ENCODE measurements at regions not wholly inside any gene's neighbourhood (a gene's known extent, or its start where the extent isn't known, plus 50 kb on each side); places are given as distances from the start of the nearest gene placed in this dataset.

DNA sequence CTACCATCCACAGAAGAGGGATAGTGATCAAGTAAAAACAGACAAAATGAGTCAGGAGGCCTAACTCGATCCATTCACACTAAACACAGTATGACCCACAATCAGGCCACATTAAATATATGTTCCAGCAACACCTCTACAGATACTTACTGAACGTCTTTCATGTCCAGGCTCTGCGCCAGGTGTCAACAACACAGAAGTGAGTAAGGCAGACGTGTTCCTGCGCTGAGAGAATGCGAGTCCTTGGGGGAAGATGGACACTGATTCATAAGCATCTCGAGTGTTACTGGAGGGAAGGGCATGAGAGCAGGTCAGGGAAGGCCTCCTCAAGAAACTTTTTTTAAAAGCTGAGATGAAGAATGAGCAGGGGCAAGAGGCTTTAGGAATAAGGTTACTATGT lies 164.3 kb upstream of the CLINT1 start:
- H3K36me3 ChIP-seq (ENCODE audit: insufficient read depth, low read depth, low read length): no peaks in the 10 kb centered on the region
- no peak overlapping the region for H3K4me3 ChIP-seq (ENCODE audit: low read length)
- H3K27me3 ChIP-seq (ENCODE audit: insufficient read depth, low read length): no peaks in the 10 kb centered on the region
- H3K9me3 ChIP-seq (ENCODE audit: insufficient read depth, low read depth, low read length): no peaks in the 10 kb centered on the region
- H3K9ac ChIP-seq (ENCODE audit: low read depth, low read length): no peak overlapping the region
- H3K4me1 ChIP-seq (ENCODE audit: insufficient read depth, low read length): peaks cover 22% of the 10 kb centered on the region
- no peak overlapping the region for H3K27ac ChIP-seq (ENCODE audit: low read length)

DNA sequence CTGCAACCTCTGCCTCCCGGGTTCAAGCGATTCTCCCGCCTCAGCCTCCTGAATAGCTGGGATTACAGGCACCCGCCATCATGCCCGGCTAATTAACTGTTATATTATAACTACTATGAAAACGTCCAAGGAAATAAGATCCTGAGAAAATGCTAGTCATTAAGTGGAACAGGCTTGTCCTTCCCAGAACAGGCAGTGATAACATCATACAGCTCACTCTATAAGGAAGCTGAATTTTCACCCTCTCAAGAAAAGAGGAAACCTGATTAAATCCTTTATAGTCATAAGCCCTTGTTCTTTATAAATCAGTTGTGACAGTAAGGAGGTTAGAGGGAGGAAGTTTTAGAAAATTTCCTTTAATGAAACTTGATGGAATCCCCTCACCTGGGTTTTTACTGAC lies 163.9 kb upstream of the CLINT1 start:
- Histone ChIP-seq H3K27me3 (ENCODE audit: insufficient read depth, low read length) (no peaks in the 10 kb centered on the region), H3K9ac (ENCODE audit: low read depth, low read length) (no peak overlapping the region), H3K4me1 (ENCODE audit: insufficient read depth, low read length) (peaks cover 19% of the 10 kb centered on the region), H3K4me3 (ENCODE audit: low read length) (no peak overlapping the region), H3K27ac (ENCODE audit: low read length) (no peak overlapping the region), H3K9me3 (ENCODE audit: insufficient read depth, low read depth, low read length) (no peaks in the 10 kb centered on the region), H3K36me3 (ENCODE audit: insufficient read depth, low read depth, low read length) (no peaks in the 10 kb centered on the region)

DNA sequence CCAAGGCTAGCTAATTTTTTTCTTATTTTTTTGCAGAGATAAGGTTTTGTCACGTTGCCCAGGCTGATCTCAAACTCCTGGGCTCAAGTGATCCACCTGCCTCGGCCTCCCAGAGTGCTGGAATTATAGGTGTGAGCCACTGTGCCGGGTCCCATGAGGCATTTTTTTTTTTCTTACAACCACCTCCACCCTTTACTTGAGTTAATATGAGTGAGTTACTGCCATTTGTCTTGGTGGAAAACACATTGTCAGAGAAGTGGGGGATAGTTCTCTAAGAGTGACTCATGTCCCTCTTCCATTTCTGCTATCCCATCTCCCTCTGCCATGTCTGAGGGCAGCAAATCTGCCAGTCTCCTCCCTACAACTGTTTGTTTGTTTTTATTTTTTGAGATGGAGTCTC lies 163.4 kb upstream of the CLINT1 start:
- Histone ChIP-seq H3K36me3 (ENCODE audit: insufficient read depth, low read depth, low read length) (no peaks in the 10 kb centered on the region), H3K9ac (ENCODE audit: low read depth, low read length) (no peak overlapping the region), H3K9me3 (ENCODE audit: insufficient read depth, low read depth, low read length) (no peaks in the 10 kb centered on the region), H3K4me1 (ENCODE audit: insufficient read depth, low read length) (peaks cover 14% of the 10 kb centered on the region; the same call in 1 of the 2 replicates), H3K27ac (ENCODE audit: low read length) (no peak overlapping the region), H3K27me3 (ENCODE audit: insufficient read depth, low read length) (no peaks in the 10 kb centered on the region), H3K4me3 (ENCODE audit: low read length) (no peak overlapping the region)

DNA sequence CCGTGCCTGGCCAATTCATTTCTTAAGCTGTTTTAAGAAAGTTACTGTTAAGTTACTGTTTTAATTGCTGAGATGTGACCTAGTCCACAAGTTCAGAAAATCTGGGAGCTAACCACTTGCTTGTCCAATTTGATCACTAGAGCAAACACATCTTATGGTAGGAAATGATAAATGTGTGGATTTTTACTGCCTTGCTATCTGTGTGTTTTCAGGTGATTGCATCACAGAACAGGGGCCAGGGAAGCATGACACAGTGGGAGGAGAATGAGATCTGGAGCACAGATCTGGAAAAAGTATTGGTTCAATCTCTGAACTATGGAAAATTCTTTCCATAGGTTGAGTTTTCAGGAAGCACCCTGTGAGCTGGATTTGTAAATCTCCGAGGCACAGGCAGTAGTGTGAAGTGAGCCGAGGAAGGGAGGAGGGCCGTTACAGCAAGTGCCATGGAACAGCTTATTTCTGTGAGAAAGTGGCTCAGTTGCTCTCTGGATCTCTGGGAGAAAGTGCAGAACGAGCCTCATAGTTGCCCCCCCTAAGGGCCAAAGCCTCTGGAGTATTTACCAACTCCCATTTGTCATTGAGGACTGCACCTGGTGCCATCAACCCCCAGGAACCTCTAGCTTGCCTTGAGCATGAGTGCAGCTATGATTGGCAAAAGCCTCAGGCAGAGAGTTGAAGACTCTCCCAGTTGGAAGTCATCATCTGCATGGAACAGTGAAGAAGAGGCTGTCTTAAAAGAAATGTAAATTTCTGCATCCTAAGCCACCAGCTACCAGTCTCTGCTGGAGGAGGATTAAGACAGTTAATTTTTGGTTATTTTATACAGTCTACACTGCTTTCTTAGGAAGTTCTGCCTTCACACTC lies 161.8 kb upstream of the CLINT1 start:
- H3K27ac ChIP-seq (ENCODE audit: low read length): no peak overlapping the region
- no peaks in the 10 kb centered on the region for H3K36me3 ChIP-seq (ENCODE audit: insufficient read depth, low read depth, low read length)
- no peaks in the 10 kb centered on the region for H3K9me3 ChIP-seq (ENCODE audit: insufficient read depth, low read depth, low read length)
- H3K4me1 ChIP-seq (ENCODE audit: insufficient read depth, low read length): peaks cover 14% of the 10 kb centered on the region; the same call in 1 of the 2 replicates
- 0 out of 2 replicates have a peak overlapping the region, but pooled peaks have one; percentile 8 for H3K9ac ChIP-seq (ENCODE audit: low read depth, low read length)
- H3K4me3 ChIP-seq (ENCODE audit: low read length): no peak overlapping the region
- H3K27me3 ChIP-seq (ENCODE audit: insufficient read depth, low read length): no peaks in the 10 kb centered on the region

DNA sequence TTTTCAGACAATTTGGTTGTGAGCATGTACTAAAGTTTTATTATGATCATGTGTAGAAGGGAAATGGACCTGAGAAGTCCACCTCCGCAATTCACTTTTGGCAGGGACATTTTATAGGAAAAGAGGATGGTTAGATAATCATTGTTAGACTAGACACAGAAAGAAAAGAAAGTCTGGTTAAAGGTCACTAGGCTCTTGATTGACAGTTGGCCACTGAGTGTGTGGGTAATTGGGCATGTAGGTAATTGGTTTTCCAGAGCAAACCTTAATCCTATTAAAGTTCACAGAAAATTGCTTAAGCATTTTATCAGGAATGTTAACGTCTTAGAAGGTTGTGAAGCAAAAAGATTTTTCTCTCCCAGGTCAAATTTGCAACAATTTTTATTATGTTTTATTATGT lies 158.5 kb upstream of the CLINT1 start:
- Histone ChIP-seq H3K36me3 (ENCODE audit: insufficient read depth, low read depth, low read length) (no peaks in the 10 kb centered on the region), H3K9ac (ENCODE audit: low read depth, low read length) (no peak overlapping the region), H3K27me3 (ENCODE audit: insufficient read depth, low read length) (no peaks in the 10 kb centered on the region), H3K27ac (ENCODE audit: low read length) (no peak overlapping the region), H3K4me1 (ENCODE audit: insufficient read depth, low read length) (peaks cover 24% of the 10 kb centered on the region; the same call in 1 of the 2 replicates), H3K9me3 (ENCODE audit: insufficient read depth, low read depth, low read length) (no peaks in the 10 kb centered on the region), H3K4me3 (ENCODE audit: low read length) (no peak overlapping the region)

DNA sequence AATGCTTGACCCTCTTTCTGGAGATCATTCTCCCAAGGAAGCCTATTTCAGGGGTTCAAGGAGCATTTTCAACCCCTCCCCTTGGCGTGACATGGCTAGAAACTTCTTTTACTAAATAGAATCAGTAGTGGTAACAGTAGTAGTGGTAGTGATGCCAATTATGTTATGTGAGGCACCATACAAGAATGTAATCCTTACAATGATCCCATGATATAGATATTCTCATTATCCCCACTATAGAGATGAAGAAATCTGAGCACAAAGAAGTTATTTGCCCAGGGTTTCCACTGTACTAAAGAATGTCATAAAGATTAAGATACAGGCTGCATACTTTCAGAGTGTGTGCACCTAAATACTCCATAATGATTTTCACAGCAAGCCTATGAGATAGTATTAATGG lies 155.4 kb upstream of the CLINT1 start:
- Histone ChIP-seq H3K4me3 (ENCODE audit: low read length) (no peak overlapping the region), H3K27me3 (ENCODE audit: insufficient read depth, low read length) (no peaks in the 10 kb centered on the region), H3K27ac (ENCODE audit: low read length) (no peak overlapping the region), H3K4me1 (ENCODE audit: insufficient read depth, low read length) (peaks cover 23% of the 10 kb centered on the region; the same call in 1 of the 2 replicates), H3K9me3 (ENCODE audit: insufficient read depth, low read depth, low read length) (no peaks in the 10 kb centered on the region), H3K9ac (ENCODE audit: low read depth, low read length) (no peak overlapping the region), H3K36me3 (ENCODE audit: insufficient read depth, low read depth, low read length) (no peaks in the 10 kb centered on the region)

DNA sequence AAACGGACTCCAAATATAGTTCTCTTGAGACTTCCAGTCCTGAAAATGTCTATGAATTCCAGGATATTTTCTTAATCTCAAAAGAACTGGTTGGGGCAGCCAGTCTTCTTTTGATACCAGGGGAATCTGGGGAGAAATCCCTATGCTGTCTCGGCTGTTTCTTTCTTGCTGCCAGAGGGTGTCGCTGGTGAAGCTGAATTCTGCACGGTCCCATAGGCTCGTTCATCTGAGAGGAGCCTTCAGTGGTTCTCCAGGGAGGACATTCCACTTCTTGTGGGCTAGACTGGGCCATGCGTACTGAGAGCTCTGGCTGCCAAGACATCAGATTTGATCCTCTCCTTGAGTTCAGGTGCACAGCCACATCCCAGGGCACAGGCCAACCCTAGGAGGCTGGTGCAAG lies 155.0 kb upstream of the CLINT1 start:
- Histone ChIP-seq H3K4me1 (ENCODE audit: insufficient read depth, low read length) (peaks cover 23% of the 10 kb centered on the region; the same call in 1 of the 2 replicates), H3K27me3 (ENCODE audit: insufficient read depth, low read length) (no peaks in the 10 kb centered on the region), H3K9ac (ENCODE audit: low read depth, low read length) (peak overlapping the region; percentile 42; the same call in 1 of the 2 replicates), H3K36me3 (ENCODE audit: insufficient read depth, low read depth, low read length) (no peaks in the 10 kb centered on the region), H3K27ac (ENCODE audit: low read length) (no peak overlapping the region), H3K4me3 (ENCODE audit: low read length) (peak overlapping the region; percentile 49), H3K9me3 (ENCODE audit: insufficient read depth, low read depth, low read length) (no peaks in the 10 kb centered on the region)

DNA sequence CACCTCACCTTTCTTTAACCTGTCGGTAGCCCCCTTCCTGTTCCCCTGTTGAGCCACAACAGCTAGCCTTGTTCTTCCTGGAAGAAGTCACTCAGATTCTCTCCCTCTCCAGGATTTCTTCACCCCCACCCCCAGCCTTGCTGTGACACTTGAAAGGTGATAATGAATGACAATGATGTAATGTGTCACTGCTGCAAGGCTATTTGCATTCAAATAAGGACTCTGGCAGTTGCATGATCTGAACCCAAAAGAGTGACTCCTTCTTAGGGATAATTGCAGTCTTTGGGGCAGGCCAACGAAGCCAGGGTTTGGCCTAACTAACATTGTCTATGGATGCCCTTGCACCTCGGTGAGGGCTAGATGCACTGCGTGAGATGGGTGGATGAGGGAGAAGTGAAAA lies 154.4 kb upstream of the CLINT1 start:
- peaks cover 23% of the 10 kb centered on the region; the same call in 1 of the 2 replicates for H3K4me1 ChIP-seq (ENCODE audit: insufficient read depth, low read length)
- no peaks in the 10 kb centered on the region for H3K9me3 ChIP-seq (ENCODE audit: insufficient read depth, low read depth, low read length)
- H3K27ac ChIP-seq (ENCODE audit: low read length): no peak overlapping the region
- no peaks in the 10 kb centered on the region for H3K36me3 ChIP-seq (ENCODE audit: insufficient read depth, low read depth, low read length)
- peak overlapping the region; percentile 42; the same call in 1 of the 2 replicates for H3K9ac ChIP-seq (ENCODE audit: low read depth, low read length)
- no peaks in the 10 kb centered on the region for H3K27me3 ChIP-seq (ENCODE audit: insufficient read depth, low read length)
- peak overlapping the region; percentile 49 for H3K4me3 ChIP-seq (ENCODE audit: low read length)

DNA sequence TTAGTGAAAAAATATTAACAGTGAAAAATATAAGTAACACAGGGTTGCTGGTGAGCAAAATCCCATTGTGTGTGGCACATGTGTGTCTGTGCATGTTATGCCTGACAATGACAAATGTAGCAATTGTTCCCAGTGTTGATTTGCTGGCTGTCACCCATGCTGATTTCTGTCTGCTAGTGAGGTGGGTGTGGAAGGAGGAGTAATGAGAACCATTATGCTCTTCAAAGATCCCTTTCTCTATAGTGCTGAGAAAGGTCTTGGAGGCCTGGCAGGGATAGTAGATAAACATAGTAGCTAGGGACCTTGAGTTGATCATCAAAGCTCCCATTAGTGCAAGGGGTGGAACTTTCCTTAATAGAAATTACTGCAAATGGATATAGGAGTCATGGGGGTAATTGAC lies 152.5 kb upstream of the CLINT1 start:
- H3K27me3 ChIP-seq (ENCODE audit: insufficient read depth, low read length): no peaks in the 10 kb centered on the region
- H3K9me3 ChIP-seq (ENCODE audit: insufficient read depth, low read depth, low read length): no peaks in the 10 kb centered on the region
- no peak overlapping the region for H3K4me3 ChIP-seq (ENCODE audit: low read length)
- H3K9ac ChIP-seq (ENCODE audit: low read depth, low read length): no peak overlapping the region
- H3K4me1 ChIP-seq (ENCODE audit: insufficient read depth, low read length): peaks cover 23% of the 10 kb centered on the region; the same call in 1 of the 2 replicates
- H3K27ac ChIP-seq (ENCODE audit: low read length): no peak overlapping the region
- H3K36me3 ChIP-seq (ENCODE audit: insufficient read depth, low read depth, low read length): no peaks in the 10 kb centered on the region

DNA sequence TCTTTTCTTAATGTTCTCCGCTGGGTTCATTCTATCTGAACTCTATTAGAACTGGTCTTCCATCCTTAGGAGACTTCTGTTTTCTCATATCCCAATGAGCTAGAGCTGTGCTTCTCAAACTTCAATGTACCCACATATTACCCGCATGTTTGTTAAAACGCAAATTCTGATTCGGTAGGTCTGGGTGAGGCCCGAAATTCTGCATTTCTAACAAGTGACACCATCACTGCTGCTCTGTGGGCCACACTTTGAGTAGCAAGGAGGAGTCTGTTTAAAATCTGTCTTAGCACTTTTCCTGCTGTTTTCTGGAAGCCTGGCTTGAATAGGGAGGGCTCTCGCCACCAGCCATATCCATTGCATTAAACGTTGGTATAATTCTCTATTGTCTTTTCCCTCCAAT lies 151.9 kb upstream of the CLINT1 start:
- no peaks in the 10 kb centered on the region for H3K9me3 ChIP-seq (ENCODE audit: insufficient read depth, low read depth, low read length)
- H3K27ac ChIP-seq (ENCODE audit: low read length): no peak overlapping the region
- H3K27me3 ChIP-seq (ENCODE audit: insufficient read depth, low read length): no peaks in the 10 kb centered on the region
- peaks cover 23% of the 10 kb centered on the region; the same call in 1 of the 2 replicates for H3K4me1 ChIP-seq (ENCODE audit: insufficient read depth, low read length)
- no peak overlapping the region for H3K4me3 ChIP-seq (ENCODE audit: low read length)
- no peak overlapping the region for H3K9ac ChIP-seq (ENCODE audit: low read depth, low read length)
- H3K36me3 ChIP-seq (ENCODE audit: insufficient read depth, low read depth, low read length): no peaks in the 10 kb centered on the region

DNA sequence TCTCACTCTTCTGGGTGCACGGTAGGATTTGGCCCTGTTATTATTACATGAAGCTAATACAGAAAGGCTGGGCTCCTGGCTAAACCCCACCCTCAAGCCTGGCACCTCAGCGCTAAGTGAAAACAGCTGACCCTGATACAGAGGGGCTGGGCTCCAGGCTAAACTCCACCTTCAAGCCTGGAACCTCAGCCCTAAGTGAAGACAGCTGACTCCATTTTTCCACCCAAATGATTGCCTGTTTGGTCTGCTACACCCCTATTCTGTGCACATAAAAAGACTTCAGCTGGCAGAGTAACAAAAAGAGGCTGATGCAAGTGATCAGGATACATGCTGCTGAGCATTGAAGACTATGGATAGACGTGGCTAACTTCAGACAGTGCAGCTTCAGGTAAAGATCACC lies 148.4 kb upstream of the CLINT1 start:
- H3K4me3 ChIP-seq (ENCODE audit: low read length): no peak overlapping the region
- H3K9me3 ChIP-seq (ENCODE audit: insufficient read depth, low read depth, low read length): no peaks in the 10 kb centered on the region
- H3K27ac ChIP-seq (ENCODE audit: low read length): no peak overlapping the region
- no peak overlapping the region for H3K9ac ChIP-seq (ENCODE audit: low read depth, low read length)
- H3K4me1 ChIP-seq (ENCODE audit: insufficient read depth, low read length): peaks cover 5% of the 10 kb centered on the region; the same call in 1 of the 2 replicates
- no peaks in the 10 kb centered on the region for H3K27me3 ChIP-seq (ENCODE audit: insufficient read depth, low read length)
- no peaks in the 10 kb centered on the region for H3K36me3 ChIP-seq (ENCODE audit: insufficient read depth, low read depth, low read length)

DNA sequence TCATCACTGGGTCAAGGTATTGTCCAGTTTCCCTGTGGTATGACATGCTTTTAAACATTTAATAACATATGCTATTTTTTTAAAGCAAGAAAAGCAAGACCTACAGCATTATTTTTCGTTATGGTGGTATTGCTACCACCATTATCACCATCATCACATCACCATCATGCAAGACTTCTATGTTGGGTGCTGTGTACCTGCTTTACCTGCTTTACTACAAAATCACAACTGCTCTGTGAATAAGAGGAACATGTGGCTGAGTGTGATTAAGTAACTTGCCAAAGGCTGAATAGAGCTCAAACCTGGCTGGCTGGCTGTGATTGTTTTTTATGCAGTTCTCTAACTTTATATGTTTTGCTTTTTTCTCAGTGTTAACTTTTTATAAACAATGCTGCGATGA lies 140.8 kb upstream of the CLINT1 start:
- Histone ChIP-seq H3K4me3 (ENCODE audit: low read length) (no peak overlapping the region), H3K27me3 (ENCODE audit: insufficient read depth, low read length) (no peaks in the 10 kb centered on the region), H3K9ac (ENCODE audit: low read depth, low read length) (no peak overlapping the region), H3K9me3 (ENCODE audit: insufficient read depth, low read depth, low read length) (no peaks in the 10 kb centered on the region), H3K27ac (ENCODE audit: low read length) (no peak overlapping the region), H3K36me3 (ENCODE audit: insufficient read depth, low read depth, low read length) (no peaks in the 10 kb centered on the region), H3K4me1 (ENCODE audit: insufficient read depth, low read length) (no peaks in the 10 kb centered on the region)

All from iPS-20b (cell line).